HG03045 (cell line): ENCODE measurements at regions not wholly inside any gene's neighbourhood (a gene's known extent, or its start where the extent isn't known, plus 50 kb on each side); places are given as distances from the start of the nearest gene placed in this dataset.
"Not testable (repeated sequence)": the region's sequence is repeated elsewhere in the genome, so short reads cannot be mapped to it uniquely, and the experiment has no call there.

ENCODE experiments used
- ATAC-seq: cut with Tn5 transposase; IDR thresholded peaks from one replicate; pipeline ENCODE4 v1.9.1; 2021; ENCODE audit warnings: mild to moderate bottlenecking, moderate library complexity; ENCODE audit not compliant: unreplicated experiment

DNA sequence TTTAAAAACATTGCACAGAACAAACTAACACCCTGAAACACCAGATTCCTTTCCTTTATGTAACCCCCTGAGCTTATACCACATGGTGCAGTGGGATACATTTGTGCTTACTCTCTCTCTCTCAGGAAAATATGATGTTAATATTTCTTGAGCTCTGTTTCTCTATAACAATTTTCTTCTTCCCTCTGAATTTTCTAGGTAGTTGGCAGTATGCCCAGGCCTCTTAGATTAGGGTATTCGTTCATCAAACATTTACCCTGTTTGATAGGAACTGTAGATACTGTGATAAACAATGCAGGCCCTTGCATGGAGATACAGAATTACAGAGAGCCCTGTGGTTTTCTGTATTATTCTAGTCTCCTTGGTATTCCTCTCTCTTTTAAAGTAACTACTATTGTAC lies 567.8 kb downstream of the IPMK start:
- no peak for ATAC-seq

DNA sequence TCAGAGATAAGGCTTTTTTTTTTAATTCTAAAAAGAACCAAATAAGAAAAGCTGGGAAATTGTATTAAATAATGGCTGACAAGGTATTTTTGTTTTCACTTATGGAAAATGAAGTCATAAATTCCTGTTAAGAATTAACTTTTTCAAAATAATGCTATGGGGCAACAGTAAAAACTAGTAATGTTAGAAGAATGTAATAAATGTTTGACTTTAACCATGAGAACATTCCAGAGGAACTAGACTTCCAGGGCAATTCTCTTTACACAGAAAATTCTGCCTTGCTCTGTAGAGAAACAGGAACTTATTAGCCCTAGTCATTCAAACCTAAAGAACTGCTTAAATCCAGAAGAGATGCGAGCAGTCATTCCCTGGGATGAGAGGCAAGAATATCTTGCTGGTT lies 571.1 kb downstream of the IPMK start:
- no peak for ATAC-seq

DNA sequence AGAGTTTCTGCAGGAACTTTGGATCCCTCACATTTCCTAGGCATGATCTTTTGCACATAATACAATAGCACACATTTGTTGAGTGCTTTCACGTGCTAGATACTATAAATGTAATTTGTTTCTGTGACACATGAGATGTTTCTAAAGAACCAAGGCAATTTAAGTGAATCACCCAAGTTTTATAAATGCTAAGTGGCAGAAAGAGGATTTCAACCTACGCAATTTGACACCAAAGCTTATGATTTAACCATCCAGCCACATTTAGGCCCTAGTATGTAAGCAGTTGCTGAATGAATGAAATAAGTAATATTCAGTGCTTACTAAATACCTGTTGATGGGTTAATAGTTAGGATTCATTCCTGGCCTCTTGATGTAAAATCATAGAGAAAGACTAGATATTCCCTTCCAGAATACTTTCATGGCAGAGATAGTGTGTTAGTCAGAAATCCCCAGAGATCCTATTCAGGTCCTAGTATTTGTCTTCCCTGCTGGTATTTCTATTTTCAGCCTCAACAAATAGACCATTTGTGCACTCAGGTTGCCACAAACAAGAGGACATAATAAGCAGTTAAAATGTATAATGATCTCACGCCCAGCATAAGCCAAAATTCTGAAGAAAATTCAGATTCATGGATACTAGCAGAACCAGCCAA lies 572.6 kb downstream of the IPMK start:
- ATAC-seq: no peak

DNA sequence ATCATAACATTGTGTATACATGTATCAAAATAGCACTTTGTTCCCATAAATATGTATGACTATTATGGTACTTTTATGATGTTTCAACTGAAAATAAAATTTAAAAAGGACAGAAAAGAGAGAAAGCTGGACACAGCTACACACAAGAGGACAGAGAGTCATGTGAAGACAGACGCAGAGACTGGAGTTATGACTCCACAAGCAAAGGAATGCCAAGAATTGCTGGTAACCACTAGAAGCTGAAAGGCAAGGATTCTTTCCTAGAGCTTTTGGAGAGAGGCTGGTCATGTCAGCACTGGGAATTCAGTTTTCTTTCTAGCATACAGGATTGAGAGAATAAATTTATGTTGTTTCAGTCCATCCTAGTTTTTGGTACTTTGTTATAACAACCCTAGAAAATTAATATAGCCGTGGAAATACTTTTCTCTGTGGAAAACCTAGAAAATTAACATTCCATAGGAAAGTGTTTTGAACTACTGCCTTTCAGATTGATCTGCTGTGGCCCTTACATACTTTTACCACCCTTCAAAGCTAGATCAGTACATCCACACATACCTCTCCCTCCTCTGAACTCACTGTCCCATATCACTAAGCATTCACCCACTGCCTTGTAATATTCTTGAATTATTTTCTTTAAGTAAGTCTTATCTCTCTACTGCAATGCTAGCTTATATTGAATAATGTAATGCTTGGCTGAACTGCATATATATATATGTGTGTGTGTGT lies 575.3 kb downstream of the IPMK start:
- no peak for ATAC-seq

GRCh38 chr10:57689596-57690297 lies 577.9 kb downstream of the IPMK start:
- no peak for ATAC-seq

DNA sequence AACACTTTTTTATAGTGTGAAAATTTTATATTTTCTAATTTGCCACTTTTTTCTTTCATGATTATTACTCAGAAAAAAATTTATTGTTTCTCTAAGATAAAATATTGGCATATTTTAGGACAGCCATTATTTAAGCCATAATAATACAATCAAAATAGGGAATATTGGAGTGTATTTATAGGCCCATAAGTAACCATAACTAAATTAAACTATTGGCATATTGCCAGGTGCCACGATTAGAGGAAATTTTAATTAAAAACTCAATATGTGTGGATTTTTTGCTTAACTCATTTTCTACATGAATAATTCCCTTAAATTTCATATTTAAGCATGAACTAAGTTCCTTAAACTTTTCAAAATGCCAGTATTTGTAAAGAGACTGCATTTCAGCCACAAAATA lies 587.8 kb downstream of the IPMK start:
- no peak for ATAC-seq

DNA sequence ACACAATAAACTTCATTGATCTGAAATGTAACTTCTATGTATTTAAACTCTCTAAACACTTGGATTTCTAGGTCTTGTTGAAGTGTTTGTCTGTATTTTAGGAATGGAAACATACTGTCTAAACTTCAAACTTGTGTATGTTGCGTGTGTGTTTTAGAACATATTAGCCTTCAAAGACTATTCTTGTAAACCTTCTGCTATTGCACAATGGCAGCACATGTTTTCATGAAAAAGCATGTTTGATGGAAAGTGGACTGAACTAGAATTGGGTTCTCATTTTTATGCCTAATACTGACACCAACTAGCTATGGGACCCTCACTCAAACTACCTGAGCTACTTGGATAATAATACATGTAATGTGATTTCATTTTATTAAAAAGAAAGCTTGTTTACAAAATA lies 592.6 kb downstream of the IPMK start:
- ATAC-seq: no peak

DNA sequence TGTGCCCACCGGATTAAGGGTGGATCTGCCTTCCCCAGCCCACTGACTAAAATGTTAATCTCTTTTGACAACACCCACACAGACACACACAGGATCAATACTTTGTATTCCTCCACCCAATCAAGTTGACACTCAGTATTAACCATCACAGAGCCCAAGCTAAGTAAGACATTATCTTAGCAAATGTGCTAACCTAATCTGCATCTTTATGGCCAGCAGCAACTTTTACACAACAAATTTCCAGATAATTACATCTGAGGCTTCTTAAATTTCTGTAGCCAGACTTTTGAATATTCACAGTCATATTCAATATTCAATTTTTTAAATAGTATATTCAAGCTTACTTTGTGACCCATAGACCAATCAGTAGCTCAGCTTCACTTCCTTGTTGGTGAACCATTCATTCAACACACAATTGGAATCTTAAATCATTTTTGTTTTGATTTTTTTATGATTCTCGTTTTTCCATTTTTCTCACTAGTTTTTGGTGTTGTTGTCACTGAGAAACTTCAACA lies 594.2 kb downstream of the IPMK start:
- no peak for ATAC-seq

- ATAC-seq: no peak
Measured at GRCh38 chr10:57664815-57665214, 602.9 kb downstream of the IPMK start.

- ATAC-seq: no peak
Measured at GRCh38 chr10:57663401-57663800, 604.3 kb downstream of the IPMK start.

- ATAC-seq: no peak
Measured at GRCh38 chr10:57661206-57661605, 606.5 kb downstream of the IPMK start.

GRCh38 chr10:57657164-57657765 lies 610.4 kb downstream of the IPMK start:
- ATAC-seq: peak; percentile 92

DNA sequence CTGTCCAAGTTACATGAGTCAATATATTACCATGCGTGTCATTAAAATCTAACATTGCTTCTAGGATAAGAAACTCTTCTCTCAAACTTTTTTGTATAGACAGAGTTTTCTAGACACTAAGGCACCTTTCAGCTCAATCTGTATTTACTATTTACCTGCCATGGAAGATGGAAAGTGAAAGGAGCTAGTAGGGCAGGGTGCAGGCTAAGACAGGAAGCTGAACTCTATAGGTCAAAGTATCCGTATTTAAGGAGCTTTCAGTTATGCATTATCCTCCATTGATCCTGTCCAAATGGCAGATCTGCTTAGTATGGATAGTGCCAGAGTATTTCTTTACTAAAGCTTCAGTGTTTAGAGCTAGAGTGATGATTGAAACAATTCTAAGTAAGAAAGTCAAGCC lies 612.8 kb downstream of the IPMK start:
- no peak for ATAC-seq

DNA sequence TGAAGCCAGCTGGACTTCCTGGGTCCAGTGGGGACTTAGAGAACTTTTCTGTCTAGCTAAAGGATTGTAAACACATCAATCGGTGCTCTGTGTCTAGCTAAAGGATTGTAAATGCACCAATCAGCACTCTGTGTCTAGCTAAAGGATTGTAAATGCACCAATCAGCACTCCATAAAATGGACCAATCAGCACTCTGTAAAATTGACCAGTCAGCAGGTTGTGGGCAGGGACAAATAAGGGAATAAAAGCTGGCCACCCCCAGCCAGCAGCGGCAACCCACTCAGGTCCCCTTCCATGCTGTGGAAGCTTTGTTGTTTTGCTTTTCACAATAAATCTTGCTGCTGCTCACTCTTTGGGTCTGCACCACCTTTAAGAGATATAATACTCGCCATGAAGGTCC lies 622.6 kb downstream of the IPMK start:
- ATAC-seq: not testable (repeated sequence)

DNA sequence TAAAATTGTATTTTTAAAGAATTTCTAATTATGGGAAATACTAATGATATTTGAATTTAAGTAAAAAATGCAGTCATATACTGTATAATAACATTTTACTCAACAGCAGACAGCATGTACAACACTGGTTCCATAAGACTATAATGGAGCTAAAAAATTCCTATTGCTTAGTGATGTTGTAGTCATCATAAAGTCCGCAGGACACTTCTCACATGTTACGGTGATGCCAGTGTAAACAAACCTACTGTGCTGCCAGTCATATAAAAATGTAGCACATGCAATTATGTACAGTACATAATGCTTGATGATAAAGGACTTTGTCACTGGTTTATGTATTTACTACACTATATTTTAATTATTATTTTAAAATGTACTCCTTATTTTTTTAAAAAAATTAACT lies 629.3 kb downstream of the IPMK start:
- ATAC-seq: no peak

- ATAC-seq: no peak
Measured at GRCh38 chr10:57628592-57629284, 639.0 kb downstream of the IPMK start.

GRCh38 chr10:57627642-57628178 lies 640.0 kb downstream of the IPMK start:
- ATAC-seq: no peak

GRCh38 chr10:57624856-57625592 lies 642.7 kb downstream of the IPMK start:
- no peak for ATAC-seq

GRCh38 chr10:57624066-57624465 lies 643.6 kb downstream of the IPMK start:
- no peak for ATAC-seq

DNA sequence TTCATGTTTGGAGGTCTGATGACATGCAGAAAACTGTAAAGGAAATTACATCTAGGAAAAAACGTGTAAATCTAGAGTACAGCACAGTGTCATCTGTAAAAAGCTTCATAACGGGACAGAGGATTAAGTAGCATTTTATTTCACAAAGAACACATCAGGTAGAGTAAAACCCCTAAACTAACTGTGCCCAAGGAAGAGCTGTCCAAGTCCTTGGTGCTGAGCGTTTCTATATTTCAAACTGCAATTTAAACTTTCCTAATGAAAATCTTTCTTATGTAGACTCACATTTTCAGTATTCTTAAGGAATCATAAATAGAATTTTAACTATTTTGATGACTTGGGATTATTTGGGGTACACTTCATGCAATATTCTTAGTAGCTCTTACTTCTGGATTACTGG lies 646.2 kb downstream of the IPMK start:
- no peak for ATAC-seq
